HEK293 (cell line): ENCODE measurements at regions not wholly inside any gene's neighbourhood (a gene's known extent, or its start where the extent isn't known, plus 50 kb on each side); places are given as distances from the start of the nearest gene placed in this dataset.

ENCODE experiments used
- CTCF ChIA-PET: fragments of 350-600 bp; formaldehyde crosslinking; extraction: SDS; loops from one replicate; lab custom pipeline; 2021; ENCODE audit warnings: antibody characterized with exemption; lab: Yijun Ruan, JAX
- POLR2A ChIA-PET: fragments of 300-600 bp; formaldehyde crosslinking; extraction: SDS; loops from one replicate; lab custom pipeline; 2020; ENCODE audit warnings: antibody characterized with exemption, inconsistent platforms; lab: Yijun Ruan, JAX
- H3K27ac ChIP-seq: fragments of 200-500 bp; sonication (Bioruptor generic); 2 replicates; pipeline ENCODE4 v1.5.1; 2014; ENCODE audit warnings: low read depth, low read length, control low read depth, inconsistent platforms; ENCODE audit errors: extremely low read depth
- H3K36me3 ChIP-seq, 2 experiments: fragments of 200-500 bp in 1 of 2; sonication (Bioruptor generic) in 1 of 2; 1 replicate in 1 of 2; 2 replicates in 1 of 2; pipeline ENCODE4 v1.5.1; 2014 to 2017; ENCODE audit warnings: inconsistent platforms in 2 of 2, low read length in 2 of 2; ENCODE audit not compliant: control insufficient read depth in 2 of 2, insufficient read depth in 1 of 2
- H3K4me1 ChIP-seq: fragments of 200-500 bp; sonication (Bioruptor generic); 2 replicates; pipeline ENCODE4 v1.5.1; 2014; ENCODE audit warnings: mild to moderate bottlenecking, low read length, inconsistent platforms; ENCODE audit not compliant: control insufficient read depth, insufficient read depth
- H3K4me3 ChIP-seq: 2 replicates; pipeline ENCODE4 v1.5.1; 2011; ENCODE audit warnings: low read depth, mild to moderate bottlenecking, control low read depth, low read length, moderate library complexity
- H3K9me3 ChIP-seq: fragments of 200-500 bp; sonication (Bioruptor generic); 2 replicates; pipeline ENCODE4 v1.5.1; 2014; ENCODE audit warnings: low read depth, low read length, inconsistent platforms; ENCODE audit not compliant: control insufficient read depth, insufficient read depth
- AEBP2 ChIP-seq: fragments of 450-650 bp; formaldehyde crosslinking; IDR thresholded peaks from 2 replicates; pipeline ENCODE4 v1.5.1; 2016; ENCODE audit warnings: missing biosample characterization, missing genetic modification characterization, borderline replicate concordance
- GFI1B ChIP-seq: fragments of 450-650 bp; formaldehyde crosslinking; IDR thresholded peaks from 2 replicates; pipeline ENCODE4 v1.5.1; 2016; ENCODE audit warnings: missing biosample characterization, missing genetic modification characterization
- IKZF3 ChIP-seq: fragments of 450-650 bp; IDR thresholded peaks from 2 replicates; pipeline ENCODE4 v1.5.0; 2018; ENCODE audit warnings: missing biosample characterization, mild to moderate bottlenecking, missing genetic modification characterization, moderate library complexity
- KLF17 ChIP-seq: fragments of 450-650 bp; formaldehyde crosslinking; IDR thresholded peaks from 2 replicates; pipeline ENCODE4 v1.5.1; 2016; ENCODE audit warnings: missing biosample characterization, missing genetic modification characterization
- PRDM10 ChIP-seq: fragments of 450-650 bp; formaldehyde crosslinking; IDR thresholded peaks from 2 replicates; pipeline ENCODE4 v1.5.1; 2016; ENCODE audit warnings: missing biosample characterization, missing genetic modification characterization
- SETDB1 ChIP-seq: IDR thresholded peaks from one replicate; pipeline ENCODE4 v1.6.1; 2017; ENCODE audit warnings: mild to moderate bottlenecking, low read length, moderate library complexity, mixed read lengths; ENCODE audit not compliant: insufficient read length
- SP2 ChIP-seq: fragments of 450-650 bp; formaldehyde crosslinking; IDR thresholded peaks from 2 replicates; pipeline ENCODE4 v1.5.1; 2016; ENCODE audit warnings: missing biosample characterization, missing genetic modification characterization
- ZBTB8A ChIP-seq: fragments of 450-650 bp; formaldehyde crosslinking; IDR thresholded peaks from 2 replicates; pipeline ENCODE4 v1.5.1; 2016; ENCODE audit warnings: missing biosample characterization, missing genetic modification characterization
- ZNF138 ChIP-seq: fragments of 450-650 bp; formaldehyde crosslinking; IDR thresholded peaks from 2 replicates; pipeline ENCODE4 v1.5.1; 2016; ENCODE audit warnings: missing biosample characterization, missing genetic modification characterization, borderline replicate concordance
- ZNF155 ChIP-seq: fragments of 450-650 bp; formaldehyde crosslinking; IDR thresholded peaks from 2 replicates; pipeline ENCODE4 v1.5.1; 2016; ENCODE audit warnings: missing biosample characterization, missing genetic modification characterization
- ZNF16 ChIP-seq: fragments of 450-650 bp; formaldehyde crosslinking; IDR thresholded peaks from 2 replicates; pipeline ENCODE4 v1.5.1; 2016; ENCODE audit warnings: low read depth, missing biosample characterization, missing genetic modification characterization
- ZNF19 ChIP-seq: fragments of 450-650 bp; formaldehyde crosslinking; IDR thresholded peaks from 2 replicates; pipeline ENCODE4; 2016; ENCODE audit warnings: missing biosample characterization, missing genetic modification characterization, low read depth
- ZNF280D ChIP-seq: fragments of 450-650 bp; formaldehyde crosslinking; IDR thresholded peaks from 2 replicates; pipeline ENCODE4 v1.5.1; 2016; ENCODE audit warnings: missing biosample characterization, missing genetic modification characterization
- ZNF311 ChIP-seq: fragments of 450-650 bp; formaldehyde crosslinking; IDR thresholded peaks from 2 replicates; pipeline ENCODE4 v1.5.1; 2017; ENCODE audit warnings: missing biosample characterization, missing genetic modification characterization, borderline replicate concordance
- ZNF341 ChIP-seq: fragments of 450-650 bp; formaldehyde crosslinking; IDR thresholded peaks from 2 replicates; pipeline ENCODE4; 2016; ENCODE audit warnings: low read depth, missing biosample characterization, missing genetic modification characterization
- ZNF514 ChIP-seq: fragments of 450-650 bp; formaldehyde crosslinking; IDR thresholded peaks from 2 replicates; pipeline ENCODE4 v1.5.1; 2016; ENCODE audit warnings: missing biosample characterization, missing genetic modification characterization
- ZNF623 ChIP-seq: fragments of 450-650 bp; formaldehyde crosslinking; IDR thresholded peaks from 2 replicates; pipeline ENCODE4 v1.5.1; 2016; ENCODE audit warnings: missing biosample characterization, missing genetic modification characterization
- ZNF707 ChIP-seq: fragments of 450-650 bp; formaldehyde crosslinking; IDR thresholded peaks from 2 replicates; pipeline ENCODE4 v1.5.1; 2016; ENCODE audit warnings: missing biosample characterization, missing genetic modification characterization
- ZSCAN18 ChIP-seq: fragments of 450-650 bp; formaldehyde crosslinking; IDR thresholded peaks from 2 replicates; pipeline ENCODE4 v1.5.1; 2016; ENCODE audit warnings: missing biosample characterization, missing genetic modification characterization

GRCh38 chr1:79386730-79387129 is 380.2 kb upstream of the ADGRL4 start (continued):
- TF ChIP-seq ZNF623, result no peak
- TF ChIP-seq ZNF280D, result no peak
- no peak for TF ChIP-seq ZNF514 (tag by site-specific recombination)
- TF ChIP-seq ZNF155, result no peak
- TF ChIP-seq ZNF311 (tag by site-specific recombination), result no peak

- ChIA-PET POLR2A (no interaction called here), CTCF (interaction anchor here (0.7 to 0.8 kb wide), 2 partner anchors 10 to 12 kb away, joined by 3 read pairs; no protein-coding TSS in a partner anchor)
- Histone ChIP-seq H3K4me3 (no peak overlapping the region), H3K36me3 (no peaks in the 10 kb centered on the region), H3K4me1 (no peaks in the 10 kb centered on the region), H3K9me3 (no peaks in the 10 kb centered on the region), H3K27ac (no peak overlapping the region)
- no peak for TF ChIP-seq KLF17 (tag by site-specific recombination)
- TF ChIP-seq AEBP2 (tag by site-specific recombination), result no peak
- TF ChIP-seq SP2 (tag by site-specific recombination), result no peak
- no peak for TF ChIP-seq IKZF3
These were observed 373.5 kb upstream of the ADGRL4 start for GRCh38 chr1:79380078-79380477.

- Histone ChIP-seq H3K4me3 (no peak overlapping the region), H3K4me1 (no peaks in the 10 kb centered on the region), H3K9me3 (no peaks in the 10 kb centered on the region), H3K27ac (no peak overlapping the region)
- CTCF ChIA-PET, result interaction anchor here (0.6 to 0.7 kb wide), 2 partner anchors 23 to 41 kb away, joined by 4 read pairs; no protein-coding TSS in a partner anchor
- TF ChIP-seq ZNF138, result no peak
- TF ChIP-seq ZNF341 (tag by site-specific recombination), result no peak
- no peak for TF ChIP-seq ZNF707 (tag by site-specific recombination)
- TF ChIP-seq, all 188 proteins: peak for 0
- no peaks in the 10 kb centered on the region for H3K36me3 ChIP-seq
- POLR2A ChIA-PET, result no interaction called here
These were observed 369.6 kb upstream of the ADGRL4 start for GRCh38 chr1:79376106-79376505.

- Histone ChIP-seq H3K9me3 (no peaks in the 10 kb centered on the region), H3K36me3 (no peaks in the 10 kb centered on the region), H3K4me1 (no peaks in the 10 kb centered on the region), H3K4me3 (no peak overlapping the region), H3K27ac (no peak overlapping the region)
- ChIA-PET CTCF (no interaction called here), POLR2A (no interaction called here)
- TF ChIP-seq ZNF16 (tag by site-specific recombination), result no peak
- TF ChIP-seq SETDB1, result no peak
- no peak for TF ChIP-seq ZSCAN18 (tag by site-specific recombination)
- TF ChIP-seq GFI1B (tag by site-specific recombination), result no peak
- TF ChIP-seq PRDM10 (tag by site-specific recombination), result no peak
- TF ChIP-seq ZNF19, result no peak
- TF ChIP-seq ZBTB8A (tag by site-specific recombination), result no peak
These were observed 368.8 kb upstream of the ADGRL4 start for GRCh38 chr1:79375352-79375751.
